ENCODE measurements at regions not wholly inside any gene's neighbourhood (a gene's known extent, or its start where the extent isn't known, plus 50 kb on each side); places are given as distances from the start of the nearest gene placed in this dataset.

- TF ChIP-seq, protein P1, sequence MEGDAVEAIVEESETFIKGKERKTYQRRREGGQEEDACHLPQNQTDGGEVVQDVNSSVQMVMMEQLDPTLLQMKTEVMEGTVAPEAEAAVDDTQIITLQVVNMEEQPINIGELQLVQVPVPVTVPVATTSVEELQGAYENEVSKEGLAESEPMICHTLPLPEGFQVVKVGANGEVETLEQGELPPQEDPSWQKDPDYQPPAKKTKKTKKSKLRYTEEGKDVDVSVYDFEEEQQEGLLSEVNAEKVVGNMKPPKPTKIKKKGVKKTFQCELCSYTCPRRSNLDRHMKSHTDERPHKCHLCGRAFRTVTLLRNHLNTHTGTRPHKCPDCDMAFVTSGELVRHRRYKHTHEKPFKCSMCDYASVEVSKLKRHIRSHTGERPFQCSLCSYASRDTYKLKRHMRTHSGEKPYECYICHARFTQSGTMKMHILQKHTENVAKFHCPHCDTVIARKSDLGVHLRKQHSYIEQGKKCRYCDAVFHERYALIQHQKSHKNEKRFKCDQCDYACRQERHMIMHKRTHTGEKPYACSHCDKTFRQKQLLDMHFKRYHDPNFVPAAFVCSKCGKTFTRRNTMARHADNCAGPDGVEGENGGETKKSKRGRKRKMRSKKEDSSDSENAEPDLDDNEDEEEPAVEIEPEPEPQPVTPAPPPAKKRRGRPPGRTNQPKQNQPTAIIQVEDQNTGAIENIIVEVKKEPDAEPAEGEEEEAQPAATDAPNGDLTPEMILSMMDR (IDR thresholded peaks at IDR 0.05; ENCODE audit: low read depth, low read length, poor library complexity, severe bottlenecking), result no peak
- TF ChIP-seq EZH2phosphoT487 (IDR thresholded peaks at IDR 0.05; ENCODE audit: borderline replicate concordance, low read length), result no peak
These were observed 173.4 kb downstream of the PAPSS1 start for GRCh38 chr4:107546638-107547037.

All from DOHH2 (cell line).